ENCODE measurements at regions not wholly inside any gene's neighbourhood (a gene's known extent, or its start where the extent isn't known, plus 50 kb on each side); places are given as distances from the start of the nearest gene placed in this dataset.

- no peak for TF ChIP-seq ZNF48 (tag by site-specific recombination; IDR thresholded peaks at IDR 0.05)
- no peak for TF ChIP-seq PRDM10 (tag by site-specific recombination; IDR thresholded peaks at IDR 0.05)
- no peak for TF ChIP-seq KLF10 (tag by site-specific recombination; IDR thresholded peaks at IDR 0.05)
- TF ChIP-seq EGR2 (tag by site-specific recombination; IDR thresholded peaks at IDR 0.05; ENCODE audit: low read depth), result no peak
- TF ChIP-seq ZNF184 (tag by site-specific recombination; IDR thresholded peaks at IDR 0.05), result no peak
- TF ChIP-seq ZNF324 (tag by site-specific recombination; IDR thresholded peaks at IDR 0.05), result no peak
- no peak for TF ChIP-seq ZBTB49 (tag by site-specific recombination; IDR thresholded peaks at IDR 0.05; ENCODE audit: low read depth)
Observed at GRCh38 chr3:153330901-153331300, 168.9 kb downstream of the RAP2B start (continued).

GRCh38 chr3:153331676-153332075 is 169.7 kb downstream of the RAP2B start:
- ChIA-PET CTCF (interaction anchor here (0.6 kb wide), 1 partner anchor 547 kb away, joined by 4 read pairs; no protein-coding TSS in a partner anchor), POLR2A (no interaction called here)
- no peaks in the 10 kb centered on the region for H3K9me3 ChIP-seq (ENCODE audit: control insufficient read depth, insufficient read depth, low read depth, low read length)
- no peaks in the 10 kb centered on the region for H3K4me1 ChIP-seq (ENCODE audit: control insufficient read depth, insufficient read depth, low read length)
- no peak for TF ChIP-seq ZNF302 (tag by site-specific recombination; IDR thresholded peaks at IDR 0.05; ENCODE audit: low read depth)
- no peak for TF ChIP-seq ZNF394 (tag by site-specific recombination; IDR thresholded peaks at IDR 0.05; ENCODE audit: borderline replicate concordance)
- H3K36me3 ChIP-seq (ENCODE audit: control insufficient read depth in 2 of 2, insufficient read depth in 1 of 2, low read length in 2 of 2), result no peaks in the 10 kb centered on the region
- H3K27ac ChIP-seq (ENCODE audit: extremely low read depth, low read depth, low read length), result no peak overlapping the region
- no peak overlapping the region for H3K4me3 ChIP-seq (ENCODE audit: low read depth, low read length)

GRCh38 chr3:153334558-153334957 is 172.5 kb downstream of the RAP2B start:
- ChIA-PET POLR2A (no interaction called here), CTCF (no interaction called here)
- no peak overlapping the region for H3K4me3 ChIP-seq (ENCODE audit: low read depth, low read length)
- TF ChIP-seq ZNF10 (tag by site-specific recombination; IDR thresholded peaks at IDR 0.05) (no peak), ZNF184 (tag by site-specific recombination; IDR thresholded peaks at IDR 0.05) (no peak), HOXD13 (CRISPR knock-in tag; IDR thresholded peaks at IDR 0.05; ENCODE audit: borderline replicate concordance) (no peak), ZNF157 (tag by site-specific recombination; IDR thresholded peaks at IDR 0.05) (no peak), ZBTB1 (tag by site-specific recombination; IDR thresholded peaks at IDR 0.05) (no peak), ZNF23 (tag by site-specific recombination; IDR thresholded peaks at IDR 0.05; ENCODE audit: borderline replicate concordance) (no peak), ZNF660 (tag by site-specific recombination; IDR thresholded peaks at IDR 0.05) (no peak), ZNF610 (tag by site-specific recombination; IDR thresholded peaks at IDR 0.05; ENCODE audit: borderline replicate concordance) (no peak), ZNF404 (tag by site-specific recombination; IDR thresholded peaks at IDR 0.05) (no peak), SETDB1 (IDR thresholded peaks at IDR 0.05; ENCODE audit: insufficient read length, low read length) (no peak), ZBTB26 (tag by site-specific recombination; optimal IDR thresholded peaks at IDR 0.05) (no peak), ZNF391 (tag by site-specific recombination; IDR thresholded peaks at IDR 0.05; ENCODE audit: borderline replicate concordance, low read depth) (no peak), ZSCAN16 (tag by site-specific recombination; IDR thresholded peaks at IDR 0.05) (no peak)
- no peak overlapping the region for H3K27ac ChIP-seq (ENCODE audit: extremely low read depth, low read depth, low read length)
- H3K4me1 ChIP-seq (ENCODE audit: control insufficient read depth, insufficient read depth, low read length), result no peaks in the 10 kb centered on the region
- H3K36me3 ChIP-seq (ENCODE audit: control insufficient read depth in 2 of 2, insufficient read depth in 1 of 2, low read length in 2 of 2), result no peaks in the 10 kb centered on the region
- H3K9me3 ChIP-seq (ENCODE audit: control insufficient read depth, insufficient read depth, low read depth, low read length), result no peaks in the 10 kb centered on the region

Data from HEK293 (cell line).